ENCODE measurements at regions not wholly inside any gene's neighbourhood (a gene's known extent, or its start where the extent isn't known, plus 50 kb on each side); places are given as distances from the start of the nearest gene placed in this dataset.
"Not testable (repeated sequence)": the region's sequence is repeated elsewhere in the genome, so short reads cannot be mapped to it uniquely, and the experiment has no call there.

DNA sequence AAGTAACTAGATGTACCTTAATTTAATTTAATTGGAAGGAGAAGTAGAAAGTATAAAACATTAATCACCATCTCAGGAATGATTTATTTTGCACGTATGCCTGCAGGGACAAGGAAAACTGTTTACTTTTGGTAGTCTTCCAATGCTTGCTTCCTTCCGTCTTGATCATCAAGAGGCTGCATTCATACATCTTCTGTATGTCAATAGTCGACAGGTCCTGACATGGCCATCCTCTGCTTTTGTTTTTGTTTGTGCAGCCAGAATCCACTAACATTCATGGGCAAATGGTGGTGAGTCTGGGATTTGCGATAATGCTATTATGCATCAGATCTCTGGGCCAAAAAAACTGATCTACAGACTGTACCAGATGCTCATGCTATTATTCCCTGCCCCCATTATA lies 56.6 kb upstream of the ZPLD1 start:
- H3K9me3 ChIP-seq = no peaks in the 10 kb centered on the region
- no peak overlapping the region for H3K27ac ChIP-seq
- TF ChIP-seq POLR2A (IDR thresholded peaks at IDR 0.05) = no peak
- TF ChIP-seq, protein P1, sequence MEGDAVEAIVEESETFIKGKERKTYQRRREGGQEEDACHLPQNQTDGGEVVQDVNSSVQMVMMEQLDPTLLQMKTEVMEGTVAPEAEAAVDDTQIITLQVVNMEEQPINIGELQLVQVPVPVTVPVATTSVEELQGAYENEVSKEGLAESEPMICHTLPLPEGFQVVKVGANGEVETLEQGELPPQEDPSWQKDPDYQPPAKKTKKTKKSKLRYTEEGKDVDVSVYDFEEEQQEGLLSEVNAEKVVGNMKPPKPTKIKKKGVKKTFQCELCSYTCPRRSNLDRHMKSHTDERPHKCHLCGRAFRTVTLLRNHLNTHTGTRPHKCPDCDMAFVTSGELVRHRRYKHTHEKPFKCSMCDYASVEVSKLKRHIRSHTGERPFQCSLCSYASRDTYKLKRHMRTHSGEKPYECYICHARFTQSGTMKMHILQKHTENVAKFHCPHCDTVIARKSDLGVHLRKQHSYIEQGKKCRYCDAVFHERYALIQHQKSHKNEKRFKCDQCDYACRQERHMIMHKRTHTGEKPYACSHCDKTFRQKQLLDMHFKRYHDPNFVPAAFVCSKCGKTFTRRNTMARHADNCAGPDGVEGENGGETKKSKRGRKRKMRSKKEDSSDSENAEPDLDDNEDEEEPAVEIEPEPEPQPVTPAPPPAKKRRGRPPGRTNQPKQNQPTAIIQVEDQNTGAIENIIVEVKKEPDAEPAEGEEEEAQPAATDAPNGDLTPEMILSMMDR (IDR thresholded peaks at IDR 0.05) = no peak
- no peak for TF ChIP-seq POLR2AphosphoS5 (IDR thresholded peaks at IDR 0.05)
- H3K36me3 ChIP-seq = no peaks in the 10 kb centered on the region
- intact Hi-C loops (cut with DNase I) = no loop called here
- no peaks in the 10 kb centered on the region for H3K4me1 ChIP-seq (replicated peaks)
- no peak overlapping the region for H3K4me3 ChIP-seq
- no peaks in the 10 kb centered on the region for H3K27me3 ChIP-seq (replicated peaks; ENCODE audit: insufficient read depth)
- 62% methylated on average over 4 of the region's 4 CpGs for WGBS
- no peak for DNase-seq (ENCODE audit: low spot score)

DNA sequence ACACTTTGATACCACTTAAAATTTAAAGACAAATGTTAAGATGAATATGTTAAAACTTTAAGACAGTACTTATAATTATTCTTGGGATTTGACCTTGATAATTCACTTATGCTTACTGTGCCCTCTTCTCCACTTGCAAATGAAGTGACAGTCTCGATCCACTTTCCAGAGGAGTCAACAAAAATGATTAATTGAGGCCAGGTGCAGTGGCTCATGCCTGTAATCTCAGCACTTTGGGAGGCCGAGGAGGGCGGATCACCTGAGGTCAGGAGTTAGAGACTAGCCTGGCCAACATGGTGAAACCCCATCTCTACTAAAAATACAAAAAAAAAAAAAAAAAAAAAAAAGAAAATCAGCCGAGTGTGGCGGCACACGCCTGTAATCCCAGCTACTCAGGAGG lies 52.6 kb upstream of the ZPLD1 start:
- H3K36me3 ChIP-seq; H3K4me3 ChIP-seq; DNase-seq (ENCODE audit: low spot score); H3K4me1 ChIP-seq (replicated peaks); H3K27me3 ChIP-seq (replicated peaks; ENCODE audit: insufficient read depth); H3K27ac ChIP-seq; H3K9me3 ChIP-seq; intact Hi-C loops (cut with DNase I): not testable (repeated sequence)
- 82% methylated on average over 6 of the region's 6 CpGs for WGBS

Small RNAs in the stretch of these regions (small RNA-seq; reads per million reads assigned to genes)
- gene AC106712.1 (0 reads per million in 2 donors), gene RF00019 (0 reads per million in 2 donors)
